ENCODE measurements at regions not wholly inside any gene's neighbourhood (a gene's known extent, or its start where the extent isn't known, plus 50 kb on each side); places are given as distances from the start of the nearest gene placed in this dataset.

- no peak overlapping the region for H3K4me3 ChIP-seq (ENCODE audit: low read depth, low read length)
- TF ChIP-seq CTCF (IDR thresholded peaks at IDR 0.05; ENCODE audit: control insufficient read depth, extremely low read depth, insufficient read depth) = no peak
- no peak for DNase-seq (ENCODE audit: low read depth)
These were observed 236.9 kb upstream of the KBTBD8 start for GRCh38 chr3:66761093-66761780.

GRCh38 chr3:66762916-66763693 lies 235.0 kb upstream of the KBTBD8 start:
- DNase-seq (ENCODE audit: low read depth) = peak; percentile 93
- TF ChIP-seq CTCF (IDR thresholded peaks at IDR 0.05; ENCODE audit: control insufficient read depth, extremely low read depth, insufficient read depth) = no peak
- no peak overlapping the region for H3K4me3 ChIP-seq (ENCODE audit: low read depth, low read length)

GRCh38 chr3:66778107-66778506 lies 220.0 kb upstream of the KBTBD8 start:
- TF ChIP-seq CTCF (IDR thresholded peaks at IDR 0.05; ENCODE audit: control insufficient read depth, extremely low read depth, insufficient read depth) = no peak
- no peak overlapping the region for H3K4me3 ChIP-seq (ENCODE audit: low read depth, low read length)
- no peak for DNase-seq (ENCODE audit: low read depth)

GRCh38 chr3:66778777-66779176 lies 219.3 kb upstream of the KBTBD8 start:
- no peak overlapping the region for H3K4me3 ChIP-seq (ENCODE audit: low read depth, low read length)
- no peak for DNase-seq (ENCODE audit: low read depth)
- TF ChIP-seq CTCF (IDR thresholded peaks at IDR 0.05; ENCODE audit: control insufficient read depth, extremely low read depth, insufficient read depth) = no peak

GRCh38 chr3:66785191-66785909 lies 212.8 kb upstream of the KBTBD8 start:
- peak; percentile 64 for DNase-seq (ENCODE audit: low read depth)
- no peak for TF ChIP-seq CTCF (IDR thresholded peaks at IDR 0.05; ENCODE audit: control insufficient read depth, extremely low read depth, insufficient read depth)
- H3K4me3 ChIP-seq (ENCODE audit: low read depth, low read length) = no peak overlapping the region

- H3K4me3 ChIP-seq (ENCODE audit: low read depth, low read length) = no peak overlapping the region
- TF ChIP-seq CTCF (IDR thresholded peaks at IDR 0.05; ENCODE audit: control insufficient read depth, extremely low read depth, insufficient read depth) = no peak
- no peak for DNase-seq (ENCODE audit: low read depth)
These were observed 208.4 kb upstream of the KBTBD8 start for GRCh38 chr3:66789580-66790237.

Measured in LNCaP clone FGC (cell line).